Right ventricle myocardium superior (tissue), 1 donor: ENCODE measurements at regions not wholly inside any gene's neighbourhood (a gene's known extent, or its start where the extent isn't known, plus 50 kb on each side); places are given as distances from the start of the nearest gene placed in this dataset.

Source experiments
- ATAC-seq: fragments of 200-7000 bp; cut with Tn5 transposase; one replicate; pipeline ENCODE4 v1.9.1; 2020; ENCODE audit warnings: mild to moderate bottlenecking; ENCODE audit not compliant: poor library complexity
- DNase-seq: peaks from one replicate; pipeline ENCODE4 v3.0.0-alpha.2; 2020
- intact Hi-C: fragments of 100-400 bp; cut with DNase I; formaldehyde crosslinking; loops from one replicate; pipeline ENCODE4 v1.11.2; 2022
- donor health status: DM: no; HTN: yes; CAD: no; lungs with severe emphysema.

DNA sequence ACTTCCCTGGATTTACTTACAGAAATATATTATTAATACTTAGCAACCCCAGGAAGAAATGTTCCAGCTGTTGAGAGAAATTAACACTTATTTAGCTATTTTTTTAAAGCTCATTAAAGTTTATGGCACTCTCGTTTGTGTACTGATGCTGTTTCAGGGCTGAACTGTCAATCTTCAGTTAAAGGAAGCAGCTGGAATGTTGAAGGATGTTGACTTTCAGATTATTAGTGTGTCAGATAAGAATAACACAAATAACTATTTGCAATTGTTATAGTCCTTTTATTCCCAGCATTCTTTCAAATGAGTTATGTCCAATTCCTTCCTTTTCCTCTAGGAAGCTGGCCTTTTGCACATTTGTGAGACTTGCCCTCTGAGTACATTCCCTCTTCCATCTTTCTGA, 278.2 kb upstream of the RAG2 start:
- DNase-seq (no peak), ATAC-seq (no peak)
- intact Hi-C loops = no loop called here

DNA sequence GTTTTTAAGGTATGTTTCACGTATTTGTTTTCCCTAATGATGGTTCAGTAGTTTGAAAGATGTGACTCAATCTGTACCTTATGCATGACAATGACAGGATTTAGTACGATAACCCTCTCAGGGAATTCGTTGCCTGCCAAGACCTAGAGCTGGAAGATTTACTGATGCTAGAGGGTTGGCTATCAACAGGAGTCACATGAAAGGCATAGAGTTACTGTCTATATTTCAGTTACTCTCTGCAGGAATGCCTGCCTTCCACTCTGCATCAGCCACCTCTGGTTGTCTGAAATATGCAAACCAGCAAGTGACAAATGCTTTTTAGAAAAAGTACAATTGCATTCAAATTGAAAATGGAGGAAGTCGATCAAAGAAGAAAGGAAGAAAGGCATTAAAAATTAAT, 276.3 kb upstream of the RAG2 start:
- ATAC-seq (no peak), DNase-seq (no peak)
- intact Hi-C loops = no loop called here

DNA sequence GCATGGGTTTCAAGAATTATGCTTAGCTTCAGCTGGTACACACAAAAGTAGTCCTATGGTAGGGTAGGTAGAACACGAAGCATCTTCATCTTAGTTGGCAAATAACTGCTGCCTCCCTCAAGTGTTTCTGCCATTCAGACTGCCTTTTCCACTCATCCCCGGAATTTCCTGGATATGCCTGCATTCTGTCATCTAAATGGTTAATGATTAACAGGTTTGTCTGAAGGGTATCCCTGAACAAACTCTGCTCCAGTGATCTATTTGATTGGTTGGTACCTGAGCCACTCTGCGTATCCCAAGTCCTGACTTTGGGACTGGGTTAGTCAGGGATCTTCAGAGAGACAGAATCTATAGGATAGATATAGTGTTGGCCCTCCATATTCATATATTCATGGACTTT, 272.3 kb upstream of the RAG2 start:
- DNase-seq (no peak), ATAC-seq (no peak)
- intact Hi-C loops = no loop called here

DNA sequence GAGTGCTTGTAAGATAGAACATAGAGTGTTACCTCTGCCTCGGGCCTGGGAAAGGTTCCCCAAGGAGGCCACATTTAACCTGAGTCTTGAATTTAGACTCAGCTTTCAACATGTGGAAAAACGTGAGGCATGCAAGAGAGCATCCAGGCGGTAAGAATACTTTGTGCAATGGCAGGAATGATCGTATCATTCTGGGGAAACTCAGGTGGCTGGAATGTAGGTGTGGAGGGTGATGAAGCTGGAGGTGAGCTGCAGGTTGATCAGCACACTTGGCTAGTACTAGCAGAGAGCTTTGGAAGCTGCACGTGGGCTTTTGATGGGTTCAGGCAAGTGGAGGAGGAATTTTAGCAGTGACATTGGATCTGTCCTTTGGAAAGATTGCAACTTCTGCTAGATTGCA, 270.3 kb upstream of the RAG2 start:
- intact Hi-C loops = no loop called here
- no peak for ATAC-seq

DNA sequence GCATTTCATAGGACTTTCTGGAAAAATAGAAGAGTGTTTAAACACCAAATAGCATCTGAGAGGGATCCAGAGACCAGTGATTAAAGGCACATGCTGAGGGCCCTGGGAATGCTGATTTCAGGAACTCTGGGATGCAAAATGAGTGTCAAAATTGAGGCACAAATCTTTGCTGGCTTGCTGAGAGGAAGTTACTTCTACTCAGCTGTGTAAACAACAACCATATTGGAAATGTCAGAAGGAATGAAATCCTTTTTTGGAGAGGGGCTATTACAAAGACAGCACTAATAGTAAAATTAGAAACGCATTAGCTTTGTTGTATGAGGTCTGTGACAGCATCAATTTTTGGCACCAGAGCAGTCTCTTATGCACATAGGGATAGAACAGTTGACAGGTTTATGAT, 267.8 kb upstream of the RAG2 start:
- intact Hi-C loops = no loop called here

More for the DNA sequence above, 270.3 kb upstream of the RAG2 start:
- DNase-seq = no peak

DNA sequence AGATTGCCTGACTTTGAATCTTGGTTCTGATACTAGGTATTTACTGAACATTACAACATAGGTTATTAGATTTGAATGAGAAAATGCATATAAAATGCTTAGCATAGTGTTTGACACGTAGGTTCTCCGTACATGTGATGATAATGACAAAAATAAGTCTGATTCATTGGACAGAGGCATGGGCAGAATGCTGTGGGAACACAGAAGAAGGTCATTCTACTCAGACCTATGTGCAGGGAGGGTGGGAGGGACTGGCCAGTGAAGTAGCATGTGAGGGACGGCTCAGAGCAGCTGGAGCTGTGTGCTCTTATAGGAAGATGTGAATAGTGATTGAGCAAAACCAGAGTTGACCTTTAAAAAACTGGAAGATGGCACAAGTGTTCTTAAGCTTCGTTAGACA, 256.8 kb upstream of the RAG2 start:
- DNase-seq (no peak), ATAC-seq (no peak)
- intact Hi-C loops = no loop called here

More for the DNA sequence above, 267.8 kb upstream of the RAG2 start:
- DNase-seq (no peak), ATAC-seq (no peak)

DNA sequence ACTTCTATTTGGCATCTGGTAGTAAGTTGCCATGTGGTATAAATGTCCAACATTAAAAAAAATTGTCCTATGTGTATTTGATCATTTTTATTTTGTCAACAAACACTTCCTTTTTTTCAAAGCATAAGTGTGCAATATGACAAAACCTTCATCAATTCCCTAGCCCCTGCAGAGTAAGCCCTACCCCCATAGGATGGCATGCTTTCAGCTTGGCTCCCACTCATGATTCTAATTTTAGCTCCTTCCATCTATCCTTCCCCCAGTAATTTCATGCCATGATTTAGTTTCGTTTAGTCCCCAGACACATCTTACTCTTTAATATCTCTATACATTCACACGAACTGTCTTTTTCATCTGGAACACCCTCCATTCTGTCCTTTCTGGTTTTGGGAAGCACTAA, 250.6 kb upstream of the RAG2 start:
- intact Hi-C loops = no loop called here
- ATAC-seq = no peak
- no peak for DNase-seq

DNA sequence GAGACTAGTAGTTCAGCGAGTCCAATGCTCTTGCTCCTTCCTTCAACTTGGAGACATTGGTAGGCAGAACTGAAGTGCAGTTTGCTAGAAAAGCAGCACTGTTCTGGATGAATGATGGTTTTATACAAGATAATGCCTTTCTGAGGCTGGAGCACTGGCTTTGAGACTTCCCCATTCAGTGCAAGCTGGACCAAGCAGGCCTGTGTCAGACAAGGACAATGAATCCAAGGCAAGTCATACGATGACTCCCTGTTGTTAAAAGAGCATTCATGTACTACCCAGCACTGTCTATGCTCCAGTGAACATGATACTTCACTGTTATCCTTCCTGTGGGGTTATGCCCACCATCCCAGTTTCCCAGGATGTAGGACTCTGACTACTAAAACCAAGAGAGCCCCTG, 242.3 kb upstream of the RAG2 start:
- no peak for ATAC-seq
- no peak for DNase-seq
- intact Hi-C loops = no loop called here

DNA sequence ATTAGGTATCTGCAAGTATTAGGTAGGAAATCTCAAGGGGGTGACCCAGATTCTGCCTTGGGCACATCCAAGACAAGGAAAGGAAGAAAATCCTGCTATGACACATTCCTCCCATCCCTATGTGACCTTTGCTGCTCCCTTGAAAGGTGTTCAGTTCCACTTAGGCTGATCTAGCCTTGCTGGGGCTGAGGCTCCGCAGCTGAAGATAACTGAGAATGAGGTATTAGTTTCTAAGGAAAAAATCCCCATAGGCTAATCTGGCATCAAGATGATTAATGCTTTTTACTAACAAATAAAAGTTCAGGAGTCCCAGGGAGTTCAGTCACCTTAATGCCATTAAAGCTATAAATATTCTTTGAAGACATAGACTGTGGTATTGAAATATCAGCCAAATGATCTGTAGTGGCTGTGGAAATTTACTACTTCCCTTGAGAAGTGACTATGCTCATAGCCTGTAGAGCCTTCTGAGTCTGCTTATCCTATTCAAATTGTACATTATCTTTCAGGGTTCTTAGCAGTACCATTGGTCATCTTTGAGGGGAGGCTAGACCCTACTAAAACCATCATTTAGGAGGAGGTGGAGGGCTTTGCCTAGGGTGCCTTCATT, 239.9 kb upstream of the RAG2 start:
- intact Hi-C loops = no loop called here
- DNase-seq (no peak), ATAC-seq (no peak)

DNA sequence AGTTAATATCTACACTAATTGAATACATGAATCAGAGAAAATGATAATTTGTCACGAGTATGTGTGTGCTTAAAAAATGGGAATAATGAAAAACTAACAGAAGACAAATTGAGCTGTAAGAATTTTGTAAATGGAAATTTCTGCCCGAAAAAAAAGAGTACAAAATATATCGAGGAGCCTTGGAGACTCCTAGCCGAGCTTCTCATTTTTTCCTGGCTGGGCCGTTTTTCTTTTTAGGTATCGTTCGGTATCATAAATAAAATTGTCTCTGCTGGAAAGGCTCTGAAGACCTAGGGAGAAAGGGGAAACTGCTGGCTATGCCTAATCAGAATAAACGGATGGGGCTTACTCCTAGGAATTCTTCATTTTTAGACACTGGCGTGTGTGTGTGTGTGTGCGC, 227.2 kb upstream of the RAG2 start:
- ATAC-seq = no peak
- intact Hi-C loops = no loop called here
- no peak for DNase-seq

DNA sequence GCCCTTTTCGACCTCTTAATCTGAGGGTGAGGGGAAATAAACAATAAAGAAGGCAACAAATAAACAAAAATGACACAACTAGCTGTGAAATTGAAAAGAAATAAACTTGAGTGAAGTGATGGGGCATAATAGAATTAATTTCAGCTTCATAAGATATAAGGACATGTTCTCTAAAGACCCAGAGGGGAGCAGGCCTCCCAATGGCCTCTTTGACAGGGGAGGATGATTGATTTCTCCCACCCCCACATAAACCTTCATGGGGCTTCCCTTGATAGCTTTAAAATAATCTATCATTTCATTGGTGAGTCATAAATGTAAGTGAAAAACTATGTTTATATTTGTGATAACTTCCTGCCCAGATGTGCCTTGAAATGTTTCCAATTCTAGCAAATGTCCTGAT, 226.3 kb upstream of the RAG2 start:
- ATAC-seq (no peak), DNase-seq (no peak)
- intact Hi-C loops = no loop called here

DNA sequence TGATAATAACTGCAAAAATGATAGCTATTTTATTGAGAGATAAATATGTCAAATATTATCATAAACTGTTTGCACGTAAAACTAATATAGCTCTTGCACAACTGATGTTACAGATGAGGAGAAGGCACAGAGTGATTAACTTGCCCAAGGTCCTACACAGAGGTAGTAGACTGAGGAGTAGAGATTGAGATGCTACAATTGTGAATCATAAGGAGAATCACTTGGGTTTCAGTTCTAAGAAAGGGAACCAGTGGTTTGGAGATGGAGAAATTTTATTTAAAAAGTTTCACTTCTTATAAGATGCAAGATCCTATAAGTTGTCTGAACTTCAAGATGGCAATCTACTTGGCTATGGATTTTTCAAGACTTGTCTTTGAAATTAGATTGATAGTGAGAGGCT, 224.8 kb upstream of the RAG2 start:
- DNase-seq = no peak
- ATAC-seq = no peak
- intact Hi-C loops = no loop called here

DNA sequence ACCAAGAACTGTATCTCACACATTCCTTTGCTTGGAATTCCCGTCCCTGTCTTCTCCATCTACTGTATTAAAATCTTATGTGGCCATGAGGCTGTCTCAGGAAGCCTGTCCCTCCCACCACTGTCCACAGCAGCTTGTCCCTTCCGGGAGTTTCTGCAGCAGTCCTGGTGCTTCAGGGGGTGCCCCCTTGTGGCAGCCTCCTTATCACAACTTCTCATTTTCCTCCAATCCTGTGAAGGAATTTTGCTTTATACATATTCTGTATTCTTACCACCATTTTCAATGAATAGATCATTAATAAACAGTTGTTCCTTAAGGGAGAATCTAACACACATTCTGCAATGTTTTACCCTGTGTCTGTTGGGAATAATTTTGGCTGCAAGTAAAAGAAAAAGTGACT, 220.4 kb upstream of the RAG2 start:
- intact Hi-C loops = no loop called here
- DNase-seq = no peak

DNA sequence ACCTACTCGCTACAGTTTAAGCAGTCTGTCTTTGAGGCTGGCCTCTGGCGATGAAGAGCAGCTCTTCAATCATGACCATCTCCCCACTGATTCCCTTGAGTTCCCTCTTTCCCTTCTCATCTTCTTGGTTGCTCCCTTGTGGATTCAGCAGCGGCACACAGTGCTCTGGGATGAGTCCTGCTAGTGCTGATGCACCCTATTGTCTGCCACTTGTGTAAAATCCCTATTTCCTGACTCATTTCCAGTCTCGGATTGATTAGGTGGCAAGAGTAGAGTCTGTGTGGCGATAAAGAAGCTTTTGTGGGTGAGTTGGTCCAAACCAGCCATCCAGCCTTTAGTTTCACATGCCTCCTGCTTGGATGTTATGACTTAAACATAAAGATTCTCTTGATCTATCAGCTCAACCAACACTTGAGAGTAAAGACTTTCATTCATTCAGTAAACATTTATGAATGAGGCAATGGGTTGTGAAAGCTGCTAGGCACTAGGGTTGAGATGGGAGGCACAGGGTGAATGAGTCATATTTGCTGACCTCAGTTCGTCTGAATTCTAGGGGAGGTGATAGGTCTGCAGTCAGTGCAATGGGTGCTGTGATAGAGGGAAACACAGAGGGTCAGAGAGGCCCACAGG, 219.4 kb upstream of the RAG2 start:
- DNase-seq (no peak), ATAC-seq (no peak)
- intact Hi-C loops = no loop called here

More for the DNA sequence above, 220.4 kb upstream of the RAG2 start:
- no peak for ATAC-seq

DNA sequence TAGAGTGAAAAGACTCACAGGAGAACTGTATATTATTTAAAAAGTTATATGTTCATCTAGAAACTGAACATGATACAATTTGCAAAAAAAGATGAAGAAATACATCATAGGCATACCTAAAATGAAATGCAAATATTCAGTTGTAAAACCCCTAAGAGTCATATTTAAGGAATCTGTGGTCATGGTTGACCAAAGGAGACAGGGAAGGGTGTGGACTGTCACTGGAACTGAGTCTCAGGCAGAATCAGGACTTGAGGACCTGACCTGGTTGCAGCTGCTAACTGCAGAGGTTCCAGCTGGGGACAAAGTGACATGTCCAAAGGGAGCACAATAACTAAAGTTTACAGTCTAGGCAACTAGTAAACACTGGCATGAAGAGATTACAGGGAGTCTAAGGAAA, 211.3 kb upstream of the RAG2 start:
- intact Hi-C loops = no loop called here
- DNase-seq (no peak), ATAC-seq (no peak)

DNA sequence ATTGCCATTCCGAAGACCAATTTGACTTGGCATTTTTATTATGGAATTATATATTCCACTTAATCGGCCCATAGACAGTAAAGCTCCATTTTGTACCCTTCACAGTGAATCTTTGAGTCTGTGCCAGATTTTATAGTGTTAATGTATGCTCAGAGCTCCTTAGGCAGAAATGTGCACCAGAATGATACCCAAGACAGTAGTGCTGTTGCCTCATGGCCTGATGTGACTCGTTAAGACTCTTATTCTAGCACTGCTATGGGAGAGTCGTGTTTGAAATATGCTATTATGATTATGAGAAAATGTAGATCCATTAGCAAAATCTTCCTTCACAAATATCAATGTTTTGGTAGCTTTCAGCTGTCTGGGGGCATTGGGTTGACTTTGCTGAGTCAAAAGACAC, 209.8 kb upstream of the RAG2 start:
- ATAC-seq = no peak
- intact Hi-C loops = no loop called here
- DNase-seq = no peak

DNA sequence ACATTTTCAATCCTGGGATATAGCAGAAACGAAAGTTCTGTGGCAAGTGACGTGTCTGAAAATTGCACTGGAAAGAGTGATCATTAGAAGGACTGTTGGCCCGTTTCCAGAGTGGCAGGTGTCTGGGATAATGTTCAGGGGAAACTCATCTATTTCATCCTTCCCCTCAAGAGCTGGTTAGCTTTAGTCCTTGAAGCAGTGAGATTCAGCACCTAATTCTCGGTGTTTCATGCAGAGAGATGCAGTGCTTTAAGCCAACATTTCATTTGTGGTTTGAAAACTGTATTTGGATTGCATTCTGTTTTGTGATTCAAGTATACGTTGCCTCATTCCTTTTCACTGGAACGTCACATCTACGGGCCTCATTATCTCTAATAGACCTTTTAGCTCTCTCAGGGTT, 205.0 kb upstream of the RAG2 start:
- DNase-seq (no peak), ATAC-seq (no peak)
- intact Hi-C loops = no loop called here

DNA sequence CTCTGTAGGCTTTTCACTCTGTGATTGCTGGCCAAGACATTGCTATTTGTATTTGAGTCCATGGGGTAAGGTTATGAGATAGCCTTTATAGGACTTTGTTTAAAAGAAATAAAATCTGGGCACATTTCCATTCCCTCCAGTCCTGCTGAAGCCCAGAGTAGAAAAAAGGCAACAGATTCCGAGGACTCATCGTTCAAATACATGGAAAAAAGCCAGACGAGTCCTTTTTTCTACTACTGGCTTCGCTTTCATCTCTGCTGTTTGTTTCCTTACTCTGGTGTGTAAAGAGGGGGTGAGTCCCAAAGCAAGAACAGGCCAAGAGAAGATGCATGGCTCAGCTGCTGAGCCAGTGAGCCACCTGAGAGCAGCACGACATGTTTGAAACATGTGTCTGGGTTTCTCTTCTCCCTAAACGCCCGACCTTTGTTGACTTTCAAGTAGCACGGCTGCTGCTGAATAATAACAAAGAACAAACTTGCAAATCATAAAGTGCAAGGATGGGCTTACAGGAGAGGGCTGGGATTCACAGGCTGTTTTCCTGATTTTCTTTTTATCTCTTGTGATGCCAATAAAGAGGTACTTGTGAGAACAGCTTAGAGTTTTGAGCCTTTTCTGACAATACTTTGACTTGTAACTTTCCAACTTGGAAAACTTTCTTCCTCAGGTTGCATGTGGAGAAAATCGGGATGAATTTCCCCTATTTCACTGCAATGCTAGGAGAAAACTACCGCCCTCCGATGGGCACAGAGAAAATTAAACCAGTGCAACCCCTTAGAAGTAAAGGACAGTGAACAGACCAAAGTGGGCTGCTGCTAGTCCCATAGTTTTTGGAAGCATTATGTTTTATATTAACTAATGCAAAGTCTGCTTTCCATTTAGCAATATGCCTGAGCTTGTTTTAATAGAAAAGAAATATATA, 195.2 kb upstream of the RAG2 start:
- no peak for DNase-seq
- intact Hi-C loops = no loop called here
- peak; percentile 46 for ATAC-seq

DNA sequence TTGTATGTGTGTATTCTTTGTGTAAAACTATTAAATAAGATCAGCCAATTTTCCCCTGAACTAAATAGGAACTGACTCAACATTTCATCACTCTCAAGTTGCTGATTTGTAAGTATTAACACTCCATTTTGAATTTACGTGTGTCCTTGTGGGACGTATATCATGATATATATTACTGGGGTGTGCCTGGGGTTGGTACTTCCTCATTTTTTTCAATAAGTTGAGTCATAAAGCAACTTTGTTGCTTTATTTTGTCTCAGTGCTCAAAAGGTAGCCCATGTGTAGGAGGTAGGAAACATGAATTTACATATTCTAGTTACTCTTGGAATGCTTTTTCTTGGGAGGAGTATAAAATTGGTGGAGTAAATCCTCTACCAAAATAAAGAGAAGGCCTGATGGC, 193.9 kb upstream of the RAG2 start:
- intact Hi-C loops = no loop called here
- ATAC-seq (no peak), DNase-seq (no peak)

DNA sequence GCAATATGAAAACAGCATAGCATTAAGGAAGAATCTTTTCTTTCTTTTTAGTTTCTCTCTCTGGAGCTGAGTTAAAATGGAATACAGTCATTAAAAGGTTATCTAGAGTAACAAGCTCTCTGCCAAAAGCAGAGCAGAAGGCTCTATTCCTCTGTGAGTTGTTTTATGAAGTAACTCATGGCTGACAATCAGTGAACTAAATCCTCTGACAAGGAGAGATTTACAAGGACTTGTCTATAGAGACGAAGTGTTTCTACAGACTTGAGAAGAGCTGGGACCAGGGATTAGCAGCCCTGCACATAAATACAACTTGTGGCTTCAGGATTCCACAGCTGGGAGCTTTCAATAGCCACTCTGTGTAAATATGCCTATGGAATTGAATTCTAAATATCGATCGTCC, 192.5 kb upstream of the RAG2 start:
- intact Hi-C loops = no loop called here
- DNase-seq (no peak), ATAC-seq (peak; percentile 51)
